ENCODE measurements at regions not wholly inside any gene's neighbourhood (a gene's known extent, or its start where the extent isn't known, plus 50 kb on each side); places are given as distances from the start of the nearest gene placed in this dataset.

GRCh38 chr11:113627297-113627696 lies 78.8 kb downstream of the TMPRSS5 start:
- intact Hi-C loops (cut with DNase I): no loop called here
- H3K9me3 ChIP-seq: no peaks in the 10 kb centered on the region
- no peak overlapping the region for H3K27ac ChIP-seq
- no peak overlapping the region for H3K4me3 ChIP-seq
- no peaks in the 10 kb centered on the region for H3K36me3 ChIP-seq
- no peaks in the 10 kb centered on the region for H3K27me3 ChIP-seq
- H3K4me1 ChIP-seq: no peaks in the 10 kb centered on the region
- ATAC-seq (no peak), DNase-seq (no peak)
- no peak for TF ChIP-seq CTCF (IDR thresholded peaks at IDR 0.05)

GRCh38 chr11:113626736-113627135 lies 79.4 kb downstream of the TMPRSS5 start:
- Histone ChIP-seq H3K4me3 (no peak overlapping the region), H3K27ac (no peak overlapping the region), H3K27me3 (no peaks in the 10 kb centered on the region), H3K9me3 (no peaks in the 10 kb centered on the region), H3K36me3 (no peaks in the 10 kb centered on the region), H3K4me1 (no peaks in the 10 kb centered on the region)
- no peak for DNase-seq
- intact Hi-C loops (cut with DNase I): no loop called here
- no peak for TF ChIP-seq CTCF (IDR thresholded peaks at IDR 0.05)
- no peak for ATAC-seq

GRCh38 chr11:113623114-113623513 lies 83.0 kb downstream of the TMPRSS5 start:
- Histone ChIP-seq H3K9me3 (peaks cover 0 to 6% of the 10 kb centered on the region in 2 donors), H3K36me3 (no peaks in the 10 kb centered on the region), H3K4me1 (no peaks in the 10 kb centered on the region), H3K27me3 (no peaks in the 10 kb centered on the region), H3K4me3 (no peak overlapping the region), H3K27ac (no peak overlapping the region)
- intact Hi-C loops (cut with DNase I): no loop called here
- DNase-seq (no peak), ATAC-seq (no peak)
- TF ChIP-seq CTCF (IDR thresholded peaks at IDR 0.05): no peak

- no peak overlapping the region for H3K27ac ChIP-seq
- H3K4me1 ChIP-seq: no peaks in the 10 kb centered on the region
- no peak overlapping the region for H3K4me3 ChIP-seq
- no peaks in the 10 kb centered on the region for H3K27me3 ChIP-seq
- TF ChIP-seq CTCF (IDR thresholded peaks at IDR 0.05): no peak
- intact Hi-C loops (cut with DNase I): no loop called here
- no peak for DNase-seq
- no peaks in the 10 kb centered on the region for H3K36me3 ChIP-seq
- H3K9me3 ChIP-seq: peaks cover 0 to 6% of the 10 kb centered on the region in 2 donors
- ATAC-seq: no peak
These were observed 87.7 kb downstream of the TMPRSS5 start for GRCh38 chr11:113618360-113618759.

- H3K27me3 ChIP-seq: no peaks in the 10 kb centered on the region
- H3K4me3 ChIP-seq: no peak overlapping the region
- TF ChIP-seq CTCF (IDR thresholded peaks at IDR 0.05): no peak
- DNase-seq (no peak), ATAC-seq (no peak)
- H3K36me3 ChIP-seq: no peaks in the 10 kb centered on the region
- no peak overlapping the region for H3K27ac ChIP-seq
- no peaks in the 10 kb centered on the region for H3K4me1 ChIP-seq
- intact Hi-C loops (cut with DNase I): no loop called here
- H3K9me3 ChIP-seq: peaks cover 0 to 6% of the 10 kb centered on the region in 2 donors
These were observed 90.3 kb downstream of the TMPRSS5 start for GRCh38 chr11:113615773-113616172.

Data from left lung (tissue), 4 donors.